HEK293 (cell line): ENCODE measurements at regions not wholly inside any gene's neighbourhood (a gene's known extent, or its start where the extent isn't known, plus 50 kb on each side); places are given as distances from the start of the nearest gene placed in this dataset.

Experiments
- AEBP2 ChIP-seq: fragments of 450-650 bp; formaldehyde crosslinking; IDR thresholded peaks from 2 replicates; pipeline ENCODE4 v1.5.1; 2016; ENCODE audit warnings: missing biosample characterization, missing genetic modification characterization, borderline replicate concordance
- YY1 ChIP-seq: fragments of 450-650 bp; formaldehyde crosslinking; IDR thresholded peaks from 2 replicates; pipeline ENCODE4 v1.5.1; 2018; ENCODE audit warnings: missing biosample characterization, missing genetic modification characterization
- ZNF146 ChIP-seq: fragments of 450-650 bp; formaldehyde crosslinking; IDR thresholded peaks from 2 replicates; pipeline ENCODE4 v1.5.1; 2016; ENCODE audit warnings: missing biosample characterization, missing genetic modification characterization
- ZNF560 ChIP-seq: fragments of 450-650 bp; formaldehyde crosslinking; IDR thresholded peaks from 2 replicates; pipeline ENCODE4 v1.5.1; 2017; ENCODE audit warnings: missing biosample characterization, missing genetic modification characterization, borderline replicate concordance
- ZNF76 ChIP-seq: fragments of 450-650 bp; formaldehyde crosslinking; IDR thresholded peaks from 2 replicates; pipeline ENCODE4; 2016; ENCODE audit warnings: low read depth, missing biosample characterization, missing genetic modification characterization, borderline replicate concordance
- TF ChIP-seq, protein P1 (sequence below): sonication (generic); formaldehyde crosslinking; IDR thresholded peaks from 2 replicates; pipeline ENCODE4 v1.8.1; 2022; ENCODE audit warnings: mild to moderate bottlenecking, moderate library complexity, missing genetic modification reagents
- TF ChIP-seq, protein P2 (sequence below): fragments of 450-650 bp; formaldehyde crosslinking; IDR thresholded peaks from 2 replicates; pipeline ENCODE4 v1.5.1; 2016; ENCODE audit warnings: missing biosample characterization, missing genetic modification characterization

DNA sequence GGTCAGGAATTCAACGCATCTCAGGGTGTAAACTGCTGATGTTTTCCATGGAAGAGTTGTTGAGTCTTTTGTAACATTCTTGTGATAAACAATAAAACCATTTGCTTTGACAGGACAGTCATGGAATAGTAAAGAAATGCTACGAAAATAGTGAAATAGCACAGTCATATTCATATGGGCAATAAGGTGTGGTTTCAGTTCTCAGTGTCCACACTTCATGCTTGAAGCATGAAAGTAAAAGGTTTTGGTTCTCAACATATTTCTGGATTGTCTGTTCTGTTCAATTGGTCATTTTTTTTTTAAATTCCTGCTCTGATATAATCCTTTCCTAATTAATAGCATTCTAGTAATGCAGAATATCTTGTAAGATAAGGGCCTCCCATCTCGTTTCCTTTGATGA, 467.6 kb upstream of the ZNF608 start:
- TF ChIP-seq, protein P1, sequence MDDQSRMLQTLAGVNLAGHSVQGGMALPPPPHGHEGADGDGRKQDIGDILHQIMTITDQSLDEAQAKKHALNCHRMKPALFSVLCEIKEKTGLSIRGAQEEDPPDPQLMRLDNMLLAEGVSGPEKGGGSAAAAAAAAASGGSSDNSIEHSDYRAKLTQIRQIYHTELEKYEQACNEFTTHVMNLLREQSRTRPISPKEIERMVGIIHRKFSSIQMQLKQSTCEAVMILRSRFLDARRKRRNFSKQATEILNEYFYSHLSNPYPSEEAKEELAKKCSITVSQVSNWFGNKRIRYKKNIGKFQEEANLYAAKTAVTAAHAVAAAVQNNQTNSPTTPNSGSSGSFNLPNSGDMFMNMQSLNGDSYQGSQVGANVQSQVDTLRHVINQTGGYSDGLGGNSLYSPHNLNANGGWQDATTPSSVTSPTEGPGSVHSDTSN (CRISPR knock-in tag): no peak
- TF ChIP-seq ZNF76 (tag by site-specific recombination) (no peak), YY1 (tag by site-specific recombination) (no peak), ZNF560 (tag by site-specific recombination) (no peak), ZNF146 (tag by site-specific recombination) (no peak), AEBP2 (no peak)
- TF ChIP-seq, protein P2, sequence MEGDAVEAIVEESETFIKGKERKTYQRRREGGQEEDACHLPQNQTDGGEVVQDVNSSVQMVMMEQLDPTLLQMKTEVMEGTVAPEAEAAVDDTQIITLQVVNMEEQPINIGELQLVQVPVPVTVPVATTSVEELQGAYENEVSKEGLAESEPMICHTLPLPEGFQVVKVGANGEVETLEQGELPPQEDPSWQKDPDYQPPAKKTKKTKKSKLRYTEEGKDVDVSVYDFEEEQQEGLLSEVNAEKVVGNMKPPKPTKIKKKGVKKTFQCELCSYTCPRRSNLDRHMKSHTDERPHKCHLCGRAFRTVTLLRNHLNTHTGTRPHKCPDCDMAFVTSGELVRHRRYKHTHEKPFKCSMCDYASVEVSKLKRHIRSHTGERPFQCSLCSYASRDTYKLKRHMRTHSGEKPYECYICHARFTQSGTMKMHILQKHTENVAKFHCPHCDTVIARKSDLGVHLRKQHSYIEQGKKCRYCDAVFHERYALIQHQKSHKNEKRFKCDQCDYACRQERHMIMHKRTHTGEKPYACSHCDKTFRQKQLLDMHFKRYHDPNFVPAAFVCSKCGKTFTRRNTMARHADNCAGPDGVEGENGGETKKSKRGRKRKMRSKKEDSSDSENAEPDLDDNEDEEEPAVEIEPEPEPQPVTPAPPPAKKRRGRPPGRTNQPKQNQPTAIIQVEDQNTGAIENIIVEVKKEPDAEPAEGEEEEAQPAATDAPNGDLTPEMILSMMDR (tag by site-specific recombination): no peak
